SH-SY5Y (cell line): ENCODE measurements at regions not wholly inside any gene's neighbourhood (a gene's known extent, or its start where the extent isn't known, plus 50 kb on each side); places are given as distances from the start of the nearest gene placed in this dataset.

ENCODE experiments used
- GATA2 ChIP-seq: IDR thresholded peaks from 2 replicates; pipeline ENCODE4 v1.6.1; 2011; ENCODE audit warnings: mild to moderate bottlenecking, low read depth, low read length
- GATA3 ChIP-seq: IDR thresholded peaks from 2 replicates; pipeline ENCODE4 v1.6.1; 2011; ENCODE audit warnings: low read depth, mild to moderate bottlenecking, low read length, moderate library complexity

- TF ChIP-seq GATA3 (no peak), GATA2 (no peak)
Measured at GRCh38 chr10:125491381-125491780, 191.6 kb downstream of the TEX36 start.
